A549 (cell line): ENCODE measurements at regions not wholly inside any gene's neighbourhood (a gene's known extent, or its start where the extent isn't known, plus 50 kb on each side); places are given as distances from the start of the nearest gene placed in this dataset.

Source experiments
- CEBPB ChIP-seq, 2 experiments: fragments of >200 bp in 1 of 2; sonication (Bioruptor Twin) in 1 of 2; formaldehyde crosslinking in 1 of 2; IDR thresholded peaks; 2 replicates each; pipeline ENCODE4 v1.6.1; 2012 to 2016
- EP300 ChIP-seq, 2 experiments: fragments of >200 bp; sonication (Bioruptor Twin); formaldehyde crosslinking; IDR thresholded peaks; 2 replicates in 1 of 2; 3 replicates in 1 of 2; pipeline ENCODE4 v1.6.1; 2016 to 2017
- POLR2A ChIP-seq: IDR thresholded peaks from 2 replicates; pipeline ENCODE4 v1.6.1; 2012; ENCODE audit warnings: mild to moderate bottlenecking, low read length
- RNF2 ChIP-seq: fragments of 200-600 bp; sonication (generic); IDR thresholded peaks from 2 replicates; pipeline ENCODE4 v1.6.1; 2016; ENCODE audit warnings: low read depth, mild to moderate bottlenecking, antibody characterized with exemption, moderate library complexity, borderline replicate concordance
- TP53 ChIP-seq: fragments of 250-450 bp; sonication (Bioruptor Pico); IDR thresholded peaks from 2 replicates; pipeline ENCODE4 v1.5.0; 2021; ENCODE audit warnings: mild to moderate bottlenecking, moderate library complexity
- TF ChIP-seq, protein P1 (sequence below): fragments of 200-600 bp; sonication (generic); IDR thresholded peaks from 2 replicates; pipeline ENCODE4 v1.6.1; 2016; ENCODE audit warnings: antibody characterized with exemption, mild to moderate bottlenecking, moderate library complexity
- TF ChIP-seq, protein P2 (sequence below): fragments of >200 bp; sonication (Bioruptor Twin); formaldehyde crosslinking; IDR thresholded peaks from 3 replicates; pipeline ENCODE4 v1.5.1; 2016

DNA sequence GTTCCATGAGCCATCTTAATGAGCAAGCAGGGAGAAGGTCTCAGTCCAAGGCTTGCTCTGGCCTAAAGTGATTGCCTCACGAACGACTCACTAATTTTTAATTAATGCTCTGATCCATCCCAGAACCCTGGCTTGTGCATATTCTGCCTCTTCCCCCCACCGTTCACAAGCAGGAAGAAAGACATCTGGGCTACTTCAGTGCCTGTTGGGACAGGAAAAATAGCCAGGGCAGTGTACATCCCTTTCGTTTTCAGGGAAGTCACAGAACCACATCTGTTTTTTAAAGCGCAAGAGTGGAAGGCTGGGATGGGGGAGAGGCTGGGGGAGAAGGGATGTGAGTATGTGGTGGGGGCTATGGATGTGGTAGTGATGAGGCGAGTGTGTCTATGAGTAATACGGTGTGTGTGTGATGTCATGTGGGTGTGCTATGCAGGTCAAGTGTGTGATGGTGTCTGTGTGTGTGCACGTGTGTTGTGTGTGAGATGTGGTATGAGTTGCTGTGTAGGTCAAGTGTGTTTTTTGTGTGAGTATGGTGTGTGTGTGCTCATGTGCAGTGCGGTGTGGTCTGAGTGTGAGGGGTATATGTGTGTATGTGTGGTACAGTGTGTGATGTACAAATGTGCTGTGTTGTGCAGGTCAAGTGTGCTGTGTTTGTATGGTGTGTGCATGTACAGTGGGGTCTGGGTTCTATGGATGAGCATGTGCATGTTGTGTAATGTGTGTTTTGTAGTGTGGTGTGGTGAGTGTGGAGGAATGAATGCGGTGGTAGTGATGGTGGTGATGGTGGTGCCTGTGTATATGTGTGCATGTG is 64.9 kb upstream of the SYT6 start:
- TF ChIP-seq, protein P1, sequence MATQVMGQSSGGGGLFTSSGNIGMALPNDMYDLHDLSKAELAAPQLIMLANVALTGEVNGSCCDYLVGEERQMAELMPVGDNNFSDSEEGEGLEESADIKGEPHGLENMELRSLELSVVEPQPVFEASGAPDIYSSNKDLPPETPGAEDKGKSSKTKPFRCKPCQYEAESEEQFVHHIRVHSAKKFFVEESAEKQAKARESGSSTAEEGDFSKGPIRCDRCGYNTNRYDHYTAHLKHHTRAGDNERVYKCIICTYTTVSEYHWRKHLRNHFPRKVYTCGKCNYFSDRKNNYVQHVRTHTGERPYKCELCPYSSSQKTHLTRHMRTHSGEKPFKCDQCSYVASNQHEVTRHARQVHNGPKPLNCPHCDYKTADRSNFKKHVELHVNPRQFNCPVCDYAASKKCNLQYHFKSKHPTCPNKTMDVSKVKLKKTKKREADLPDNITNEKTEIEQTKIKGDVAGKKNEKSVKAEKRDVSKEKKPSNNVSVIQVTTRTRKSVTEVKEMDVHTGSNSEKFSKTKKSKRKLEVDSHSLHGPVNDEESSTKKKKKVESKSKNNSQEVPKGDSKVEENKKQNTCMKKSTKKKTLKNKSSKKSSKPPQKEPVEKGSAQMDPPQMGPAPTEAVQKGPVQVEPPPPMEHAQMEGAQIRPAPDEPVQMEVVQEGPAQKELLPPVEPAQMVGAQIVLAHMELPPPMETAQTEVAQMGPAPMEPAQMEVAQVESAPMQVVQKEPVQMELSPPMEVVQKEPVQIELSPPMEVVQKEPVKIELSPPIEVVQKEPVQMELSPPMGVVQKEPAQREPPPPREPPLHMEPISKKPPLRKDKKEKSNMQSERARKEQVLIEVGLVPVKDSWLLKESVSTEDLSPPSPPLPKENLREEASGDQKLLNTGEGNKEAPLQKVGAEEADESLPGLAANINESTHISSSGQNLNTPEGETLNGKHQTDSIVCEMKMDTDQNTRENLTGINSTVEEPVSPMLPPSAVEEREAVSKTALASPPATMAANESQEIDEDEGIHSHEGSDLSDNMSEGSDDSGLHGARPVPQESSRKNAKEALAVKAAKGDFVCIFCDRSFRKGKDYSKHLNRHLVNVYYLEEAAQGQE: no peak
- no peak for TF ChIP-seq RNF2
- TF ChIP-seq CEBPB (IDR thresholded peaks at IDR 0.05): no peak
- TF ChIP-seq, protein P2, sequence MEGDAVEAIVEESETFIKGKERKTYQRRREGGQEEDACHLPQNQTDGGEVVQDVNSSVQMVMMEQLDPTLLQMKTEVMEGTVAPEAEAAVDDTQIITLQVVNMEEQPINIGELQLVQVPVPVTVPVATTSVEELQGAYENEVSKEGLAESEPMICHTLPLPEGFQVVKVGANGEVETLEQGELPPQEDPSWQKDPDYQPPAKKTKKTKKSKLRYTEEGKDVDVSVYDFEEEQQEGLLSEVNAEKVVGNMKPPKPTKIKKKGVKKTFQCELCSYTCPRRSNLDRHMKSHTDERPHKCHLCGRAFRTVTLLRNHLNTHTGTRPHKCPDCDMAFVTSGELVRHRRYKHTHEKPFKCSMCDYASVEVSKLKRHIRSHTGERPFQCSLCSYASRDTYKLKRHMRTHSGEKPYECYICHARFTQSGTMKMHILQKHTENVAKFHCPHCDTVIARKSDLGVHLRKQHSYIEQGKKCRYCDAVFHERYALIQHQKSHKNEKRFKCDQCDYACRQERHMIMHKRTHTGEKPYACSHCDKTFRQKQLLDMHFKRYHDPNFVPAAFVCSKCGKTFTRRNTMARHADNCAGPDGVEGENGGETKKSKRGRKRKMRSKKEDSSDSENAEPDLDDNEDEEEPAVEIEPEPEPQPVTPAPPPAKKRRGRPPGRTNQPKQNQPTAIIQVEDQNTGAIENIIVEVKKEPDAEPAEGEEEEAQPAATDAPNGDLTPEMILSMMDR: no peak
- TF ChIP-seq POLR2A: no peak
- TF ChIP-seq EP300 (IDR thresholded peaks at IDR 0.05): no peak
- TF ChIP-seq TP53 (CRISPR knock-in tag): no peak
